ENCODE measurements at regions not wholly inside any gene's neighbourhood (a gene's known extent, or its start where the extent isn't known, plus 50 kb on each side); places are given as distances from the start of the nearest gene placed in this dataset.

GRCh38 chr1:181981821-181982220, 79.7 kb downstream of the ZNF648 start:
- TF ChIP-seq RAD21 (IDR thresholded peaks at IDR 0.05; ENCODE audit: low read depth) (no peak), NFIC (IDR thresholded peaks at IDR 0.05) (no peak), TEAD4 (IDR thresholded peaks at IDR 0.05) (no peak), CREB1 (IDR thresholded peaks at IDR 0.05; ENCODE audit: low read depth) (no peak), YY1 (IDR thresholded peaks at IDR 0.05; ENCODE audit: low read depth) (no peak), EP300 (IDR thresholded peaks at IDR 0.05; ENCODE audit: borderline replicate concordance) (no peak), TAF1 (IDR thresholded peaks at IDR 0.05; ENCODE audit: low read depth) (no peak), FOXM1 (IDR thresholded peaks at IDR 0.05; ENCODE audit: borderline replicate concordance, low read depth) (no peak), TCF12 (IDR thresholded peaks at IDR 0.05; ENCODE audit: low read depth) (no peak), USF1 (IDR thresholded peaks at IDR 0.05) (no peak), REST (IDR thresholded peaks at IDR 0.05; ENCODE audit: low read depth) (no peak), MAX (IDR thresholded peaks at IDR 0.05) (no peak)

GRCh38 chr1:181972256-181972655, 89.3 kb downstream of the ZNF648 start:
- no peak for TF ChIP-seq TCF12 (IDR thresholded peaks at IDR 0.05; ENCODE audit: low read depth)
- no peak for TF ChIP-seq TAF1 (IDR thresholded peaks at IDR 0.05; ENCODE audit: low read depth)
- TF ChIP-seq ZBTB7A (IDR thresholded peaks at IDR 0.05; ENCODE audit: low read depth), result no peak
- no peak for TF ChIP-seq EGR1 (IDR thresholded peaks at IDR 0.05)
- no peak for TF ChIP-seq TEAD4 (IDR thresholded peaks at IDR 0.05)
- no peak for TF ChIP-seq YY1 (IDR thresholded peaks at IDR 0.05; ENCODE audit: low read depth)
- no peak for TF ChIP-seq CEBPB (IDR thresholded peaks at IDR 0.05)

DNA sequence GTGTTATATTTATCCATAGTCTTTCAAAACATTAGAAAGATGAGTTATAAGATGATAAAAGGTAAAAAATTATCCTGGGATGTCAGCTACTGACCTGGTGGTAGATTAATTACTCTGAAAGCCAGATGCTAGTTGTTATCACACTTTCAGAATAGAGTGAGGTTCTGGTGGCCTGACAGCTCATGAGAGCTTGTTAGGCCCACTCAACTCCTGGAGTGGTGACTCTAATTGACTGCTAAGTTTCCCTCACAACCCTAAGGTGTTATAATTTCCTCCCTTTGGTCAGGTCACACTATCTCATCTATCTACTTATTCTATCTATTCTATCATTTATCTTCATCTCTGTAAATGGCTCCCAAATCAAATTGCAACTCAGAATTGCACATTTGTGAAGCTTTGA, 90.1 kb downstream of the ZNF648 start:
- no peak for TF ChIP-seq REST (IDR thresholded peaks at IDR 0.05; ENCODE audit: low read depth)
- TF ChIP-seq EP300 (IDR thresholded peaks at IDR 0.05; ENCODE audit: borderline replicate concordance), result no peak
- no peak for TF ChIP-seq TEAD4 (IDR thresholded peaks at IDR 0.05)
- no peak for TF ChIP-seq TAF1 (IDR thresholded peaks at IDR 0.05; ENCODE audit: low read depth)
- TF ChIP-seq CEBPB (IDR thresholded peaks at IDR 0.05), result no peak
- no peak for TF ChIP-seq USF1 (IDR thresholded peaks at IDR 0.05)
- no peak for TF ChIP-seq RAD21 (IDR thresholded peaks at IDR 0.05; ENCODE audit: low read depth)
- TF ChIP-seq MAX (IDR thresholded peaks at IDR 0.05), result no peak
- TF ChIP-seq NFIC (IDR thresholded peaks at IDR 0.05), result no peak
- no peak for TF ChIP-seq YY1 (IDR thresholded peaks at IDR 0.05; ENCODE audit: low read depth)
- no peak for TF ChIP-seq EGR1 (IDR thresholded peaks at IDR 0.05)
- no peak for TF ChIP-seq CREB1 (IDR thresholded peaks at IDR 0.05; ENCODE audit: low read depth)
- no peak for TF ChIP-seq FOXM1 (IDR thresholded peaks at IDR 0.05; ENCODE audit: borderline replicate concordance, low read depth)
- no peak for TF ChIP-seq ZBTB7A (IDR thresholded peaks at IDR 0.05; ENCODE audit: low read depth)
- no peak for TF ChIP-seq TCF12 (IDR thresholded peaks at IDR 0.05; ENCODE audit: low read depth)

- TF ChIP-seq EGR1 (IDR thresholded peaks at IDR 0.05), result no peak
- TF ChIP-seq CREB1 (IDR thresholded peaks at IDR 0.05; ENCODE audit: low read depth), result no peak
- no peak for TF ChIP-seq USF1 (IDR thresholded peaks at IDR 0.05)
- no peak for TF ChIP-seq REST (IDR thresholded peaks at IDR 0.05; ENCODE audit: low read depth)
- no peak for TF ChIP-seq EP300 (IDR thresholded peaks at IDR 0.05; ENCODE audit: borderline replicate concordance)
- TF ChIP-seq TCF12 (IDR thresholded peaks at IDR 0.05; ENCODE audit: low read depth), result no peak
- no peak for TF ChIP-seq FOXM1 (IDR thresholded peaks at IDR 0.05; ENCODE audit: borderline replicate concordance, low read depth)
- no peak for TF ChIP-seq TEAD4 (IDR thresholded peaks at IDR 0.05)
- no peak for TF ChIP-seq TAF1 (IDR thresholded peaks at IDR 0.05; ENCODE audit: low read depth)
- TF ChIP-seq RAD21 (IDR thresholded peaks at IDR 0.05; ENCODE audit: low read depth), result no peak
- TF ChIP-seq CEBPB (IDR thresholded peaks at IDR 0.05), result no peak
- no peak for TF ChIP-seq ZBTB7A (IDR thresholded peaks at IDR 0.05; ENCODE audit: low read depth)
- TF ChIP-seq MAX (IDR thresholded peaks at IDR 0.05), result no peak
- no peak for TF ChIP-seq NFIC (IDR thresholded peaks at IDR 0.05)
These were observed 91.6 kb downstream of the ZNF648 start for GRCh38 chr1:181969902-181970301.

Measured in Ishikawa (cell line).